GM12878 (cell line): ENCODE measurements at regions not wholly inside any gene's neighbourhood (a gene's known extent, or its start where the extent isn't known, plus 50 kb on each side); places are given as distances from the start of the nearest gene placed in this dataset.

ENCODE experiments used
- ATAC-seq: fragments of 200-7000 bp; cut with Tn5 transposase; 3 replicates; pipeline ENCODE4 v1.9.1; 2020; ENCODE audit warnings: mild to moderate bottlenecking, moderate library complexity
- BruUV-seq: library from RNA; stranded (reverse); fragments of 400-500 nt; replicated peaks from 2 replicates; lab custom pipeline; 2021; lab: Mats Ljungman, UMichigan
- CTCF ChIA-PET: fragments of 300-600 bp; sonication (Branson Sonifier 250); formaldehyde crosslinking; extraction: SDS; loops from one replicate; lab custom pipeline; 2021; ENCODE audit warnings: inconsistent platforms; lab: Yijun Ruan, JAX
- POLR2A ChIA-PET: fragments of 350-600 bp; formaldehyde crosslinking; extraction: SDS; loops from one replicate; lab custom pipeline; 2021; ENCODE audit warnings: inconsistent platforms; lab: Charles Lee
- RAD21 ChIA-PET: fragments of 300-600 bp; sonication (Branson Sonifier 250); formaldehyde crosslinking; loops from one replicate; lab custom pipeline; 2023; ENCODE audit warnings: antibody characterized with exemption; ENCODE audit not compliant: unreplicated experiment; lab: Charles Lee
- SMC1A ChIA-PET: fragments of 300-600 bp; sonication (Branson Sonifier 250); formaldehyde crosslinking; loops from one replicate; lab custom pipeline; 2023; ENCODE audit not compliant: unreplicated experiment, uncharacterized antibody; lab: Charles Lee
- DNase-seq: peaks from one replicate; pipeline ENCODE4 v3.0.0-alpha.2; 2011; ENCODE audit warnings: low read depth, low spot score
- FAIRE-seq: peaks from 3 replicates; lab custom pipeline; 2011; peaks lifted over from hg19 to GRCh38; lab: Jason Lieb, UNC
- H2AFZ ChIP-seq: 2 replicates; pipeline ENCODE4 v1.6.0; 2011; ENCODE audit warnings: low read depth, low read length, control low read depth; ENCODE audit not compliant: control insufficient read depth
- H3K27ac ChIP-seq: 2 replicates; pipeline ENCODE4 v1.5.1; 2011; ENCODE audit warnings: control low read depth; ENCODE audit not compliant: control insufficient read depth, insufficient read depth
- H3K27me3 ChIP-seq, 2 experiments: replicated peaks in 1 of 2; 2 replicates each; pipeline versions ENCODE4 v1.6.0 to v1.6.1; 2011; ENCODE audit warnings: low read length in 1 of 2; ENCODE audit not compliant: control insufficient read depth in 2 of 2, insufficient read depth in 2 of 2
- H3K36me3 ChIP-seq, 2 experiments: 2 replicates each; pipeline ENCODE4 v1.5.1; 2011; ENCODE audit warnings: low read length in 1 of 2; ENCODE audit not compliant: control insufficient read depth in 2 of 2, insufficient read depth in 2 of 2
- H3K4me1 ChIP-seq: 2 replicates; pipeline ENCODE4 v1.6.1; 2011; ENCODE audit warnings: mild to moderate bottlenecking, low read length, moderate library complexity, mixed read lengths; ENCODE audit not compliant: control insufficient read depth, insufficient read depth
- H3K4me2 ChIP-seq: 2 replicates; pipeline ENCODE4 v1.6.0; 2011; ENCODE audit warnings: control low read depth; ENCODE audit not compliant: control insufficient read depth, insufficient read depth
- H3K4me3 ChIP-seq: fragments of 200-600 bp; sonication (generic); 2 replicates; pipeline ENCODE4 v1.5.1; 2016
- H3K79me2 ChIP-seq: 2 replicates; pipeline ENCODE4 v1.6.0; 2011; ENCODE audit warnings: low read length; ENCODE audit not compliant: control insufficient read depth, insufficient read depth
- H3K9ac ChIP-seq: 2 replicates; pipeline ENCODE4 v1.8.0; 2011; ENCODE audit warnings: low read length, control low read depth, mixed read lengths; ENCODE audit not compliant: control insufficient read depth, insufficient read depth
- H3K9me3 ChIP-seq: replicated peaks from 3 replicates; pipeline ENCODE4 v1.5.1; 2011; ENCODE audit warnings: mild to moderate bottlenecking, low read length; ENCODE audit not compliant: control insufficient read depth, insufficient read depth
- H4K20me1 ChIP-seq: 2 replicates; pipeline ENCODE4 v1.6.0; 2011; ENCODE audit not compliant: control insufficient read depth, insufficient read depth
- CBFB ChIP-seq: IDR thresholded peaks from 2 replicates; pipeline ENCODE4 v1.6.1; 2016; ENCODE audit warnings: antibody characterized with exemption, low read depth
- CBX5 ChIP-seq: sonication (generic); IDR thresholded peaks from 2 replicates; pipeline ENCODE4 v1.6.1; 2016; ENCODE audit warnings: low read depth, moderate library complexity, mild to moderate bottlenecking, inconsistent platforms
- IRF4 ChIP-seq: IDR thresholded peaks from 2 replicates; pipeline ENCODE4 v1.6.1; 2011; ENCODE audit warnings: low read depth, low read length
- JUND ChIP-seq: IDR thresholded peaks from 2 replicates; pipeline ENCODE4 v1.6.1; 2012; ENCODE audit warnings: low read depth, mild to moderate bottlenecking, low read length, improper control_type of control experiment, moderate library complexity
- KAT2A ChIP-seq: conservative IDR thresholded peaks from 2 replicates; pipeline ENCODE4 v1.6.1; 2011; ENCODE audit warnings: low read depth, low read length; ENCODE audit not compliant: control insufficient read depth
- POLR2AphosphoS2 ChIP-seq: IDR thresholded peaks from 2 replicates; pipeline ENCODE4 v1.6.1; 2011; ENCODE audit warnings: low read depth, mild to moderate bottlenecking, low read length, improper control_type of control experiment, moderate library complexity
- SRF ChIP-seq, 2 experiments: IDR thresholded peaks; 2 replicates each; pipeline ENCODE4 v1.6.1; 2011; ENCODE audit warnings: low read depth in 2 of 2, low read length in 2 of 2, mild to moderate bottlenecking in 1 of 2, moderate library complexity in 1 of 2
- WGBS: methylation state at CpG from one replicate; pipeline ENCODE4 v1.1.6; 2016; ENCODE audit warnings: low lambda C conversion rate; ENCODE audit not compliant: insufficient replicate concordance, insufficient coverage; ENCODE audit errors: missing lambda C conversion rate; 5-methylcytosine and 5-hydroxymethylcytosine counted together
- in situ Hi-C: fragments of 300-500 bp; cut with MboI; formaldehyde crosslinking; loops from 9 replicates; pipeline ENCODE4 v1.14.3; 2018; ENCODE audit warnings: mixed read lengths
- intact Hi-C: fragments of 100-400 bp; cut with micrococcal nuclease; formaldehyde crosslinking; loops from one replicate; pipeline ENCODE4 v1.14.2; 2022; ENCODE audit not compliant: unreplicated experiment
- TF ChIP-seq, protein P1 (sequence below): fragments of 450-650 bp; IDR thresholded peaks from 2 replicates; pipeline ENCODE4 v1.6.1; 2017; ENCODE audit warnings: mild to moderate bottlenecking, moderate library complexity
- TF ChIP-seq, protein P2 (sequence below): IDR thresholded peaks from 2 replicates; pipeline ENCODE4 v1.6.1; 2012; ENCODE audit warnings: improper control_type of control experiment, low read depth, low read length; ENCODE audit not compliant: insufficient replicate concordance
- TF ChIP-seq, protein P3 (sequence below): fragments of 450-650 bp; formaldehyde crosslinking; IDR thresholded peaks from 2 replicates; pipeline ENCODE4 v1.4.0; 2020; ENCODE audit warnings: mild to moderate bottlenecking, moderate library complexity

DNA sequence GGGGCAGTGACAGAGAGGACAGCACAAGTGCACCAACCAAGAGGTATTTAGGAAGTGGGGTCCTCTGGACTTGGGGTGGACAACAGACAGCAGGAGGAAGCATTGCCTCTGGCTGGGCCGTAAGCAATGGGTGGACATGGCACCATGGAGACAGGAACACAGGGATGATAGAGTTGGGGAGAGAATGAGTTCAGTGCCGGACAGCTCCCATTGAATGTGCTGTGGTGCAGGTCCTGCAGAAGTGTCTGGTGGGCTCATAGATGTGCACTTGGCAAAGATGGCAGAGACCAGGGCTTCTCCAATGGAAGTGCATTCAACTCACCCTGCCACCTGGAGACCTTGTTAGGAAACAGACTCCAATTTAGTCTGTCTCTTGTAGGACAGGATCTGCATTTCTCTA, 341.5 kb upstream of the ZMIZ1 start:
- H3K79me2 ChIP-seq = no peaks in the 10 kb centered on the region
- BruUV-seq = no TSS peak
- H3K4me2 ChIP-seq = no peak overlapping the region
- H3K9me3 ChIP-seq = no peaks in the 10 kb centered on the region
- RAD21 ChIA-PET = no interaction called here
- WGBS = 60% methylated on average over 2 of the region's 2 CpGs
- POLR2A ChIA-PET = no interaction called here
- SMC1A ChIA-PET = no interaction called here
- H3K4me1 ChIP-seq = no peaks in the 10 kb centered on the region
- no peaks in the 10 kb centered on the region for H4K20me1 ChIP-seq
- no peak overlapping the region for H3K4me3 ChIP-seq
- ATAC-seq = no peak
- TF ChIP-seq IRF4 = no peak
- TF ChIP-seq, protein P1, sequence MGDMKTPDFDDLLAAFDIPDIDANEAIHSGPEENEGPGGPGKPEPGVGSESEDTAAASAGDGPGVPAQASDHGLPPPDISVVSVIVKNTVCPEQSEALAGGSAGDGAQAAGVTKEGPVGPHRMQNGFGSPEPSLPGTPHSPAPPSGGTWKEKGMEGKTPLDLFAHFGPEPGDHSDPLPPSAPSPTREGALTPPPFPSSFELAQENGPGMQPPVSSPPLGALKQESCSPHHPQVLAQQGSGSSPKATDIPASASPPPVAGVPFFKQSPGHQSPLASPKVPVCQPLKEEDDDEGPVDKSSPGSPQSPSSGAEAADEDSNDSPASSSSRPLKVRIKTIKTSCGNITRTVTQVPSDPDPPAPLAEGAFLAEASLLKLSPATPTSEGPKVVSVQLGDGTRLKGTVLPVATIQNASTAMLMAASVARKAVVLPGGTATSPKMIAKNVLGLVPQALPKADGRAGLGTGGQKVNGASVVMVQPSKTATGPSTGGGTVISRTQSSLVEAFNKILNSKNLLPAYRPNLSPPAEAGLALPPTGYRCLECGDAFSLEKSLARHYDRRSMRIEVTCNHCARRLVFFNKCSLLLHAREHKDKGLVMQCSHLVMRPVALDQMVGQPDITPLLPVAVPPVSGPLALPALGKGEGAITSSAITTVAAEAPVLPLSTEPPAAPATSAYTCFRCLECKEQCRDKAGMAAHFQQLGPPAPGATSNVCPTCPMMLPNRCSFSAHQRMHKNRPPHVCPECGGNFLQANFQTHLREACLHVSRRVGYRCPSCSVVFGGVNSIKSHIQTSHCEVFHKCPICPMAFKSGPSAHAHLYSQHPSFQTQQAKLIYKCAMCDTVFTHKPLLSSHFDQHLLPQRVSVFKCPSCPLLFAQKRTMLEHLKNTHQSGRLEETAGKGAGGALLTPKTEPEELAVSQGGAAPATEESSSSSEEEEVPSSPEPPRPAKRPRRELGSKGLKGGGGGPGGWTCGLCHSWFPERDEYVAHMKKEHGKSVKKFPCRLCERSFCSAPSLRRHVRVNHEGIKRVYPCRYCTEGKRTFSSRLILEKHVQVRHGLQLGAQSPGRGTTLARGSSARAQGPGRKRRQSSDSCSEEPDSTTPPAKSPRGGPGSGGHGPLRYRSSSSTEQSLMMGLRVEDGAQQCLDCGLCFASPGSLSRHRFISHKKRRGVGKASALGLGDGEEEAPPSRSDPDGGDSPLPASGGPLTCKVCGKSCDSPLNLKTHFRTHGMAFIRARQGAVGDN = no peak
- TF ChIP-seq, protein P2, sequence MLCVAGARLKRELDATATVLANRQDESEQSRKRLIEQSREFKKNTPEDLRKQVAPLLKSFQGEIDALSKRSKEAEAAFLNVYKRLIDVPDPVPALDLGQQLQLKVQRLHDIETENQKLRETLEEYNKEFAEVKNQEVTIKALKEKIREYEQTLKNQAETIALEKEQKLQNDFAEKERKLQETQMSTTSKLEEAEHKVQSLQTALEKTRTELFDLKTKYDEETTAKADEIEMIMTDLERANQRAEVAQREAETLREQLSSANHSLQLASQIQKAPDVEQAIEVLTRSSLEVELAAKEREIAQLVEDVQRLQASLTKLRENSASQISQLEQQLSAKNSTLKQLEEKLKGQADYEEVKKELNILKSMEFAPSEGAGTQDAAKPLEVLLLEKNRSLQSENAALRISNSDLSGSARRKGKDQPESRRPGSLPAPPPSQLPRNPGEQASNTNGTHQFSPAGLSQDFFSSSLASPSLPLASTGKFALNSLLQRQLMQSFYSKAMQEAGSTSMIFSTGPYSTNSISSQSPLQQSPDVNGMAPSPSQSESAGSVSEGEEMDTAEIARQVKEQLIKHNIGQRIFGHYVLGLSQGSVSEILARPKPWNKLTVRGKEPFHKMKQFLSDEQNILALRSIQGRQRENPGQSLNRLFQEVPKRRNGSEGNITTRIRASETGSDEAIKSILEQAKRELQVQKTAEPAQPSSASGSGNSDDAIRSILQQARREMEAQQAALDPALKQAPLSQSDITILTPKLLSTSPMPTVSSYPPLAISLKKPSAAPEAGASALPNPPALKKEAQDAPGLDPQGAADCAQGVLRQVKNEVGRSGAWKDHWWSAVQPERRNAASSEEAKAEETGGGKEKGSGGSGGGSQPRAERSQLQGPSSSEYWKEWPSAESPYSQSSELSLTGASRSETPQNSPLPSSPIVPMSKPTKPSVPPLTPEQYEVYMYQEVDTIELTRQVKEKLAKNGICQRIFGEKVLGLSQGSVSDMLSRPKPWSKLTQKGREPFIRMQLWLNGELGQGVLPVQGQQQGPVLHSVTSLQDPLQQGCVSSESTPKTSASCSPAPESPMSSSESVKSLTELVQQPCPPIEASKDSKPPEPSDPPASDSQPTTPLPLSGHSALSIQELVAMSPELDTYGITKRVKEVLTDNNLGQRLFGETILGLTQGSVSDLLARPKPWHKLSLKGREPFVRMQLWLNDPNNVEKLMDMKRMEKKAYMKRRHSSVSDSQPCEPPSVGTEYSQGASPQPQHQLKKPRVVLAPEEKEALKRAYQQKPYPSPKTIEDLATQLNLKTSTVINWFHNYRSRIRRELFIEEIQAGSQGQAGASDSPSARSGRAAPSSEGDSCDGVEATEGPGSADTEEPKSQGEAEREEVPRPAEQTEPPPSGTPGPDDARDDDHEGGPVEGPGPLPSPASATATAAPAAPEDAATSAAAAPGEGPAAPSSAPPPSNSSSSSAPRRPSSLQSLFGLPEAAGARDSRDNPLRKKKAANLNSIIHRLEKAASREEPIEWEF = no peak
- no peak for TF ChIP-seq CBFB
- no peak for TF ChIP-seq JUND
- TF ChIP-seq KAT2A = no peak
- TF ChIP-seq CBX5 = no peak
- no peak for TF ChIP-seq SRF (IDR thresholded peaks at IDR 0.05; ENCODE audit: low read depth in 2 of 2, low read length in 2 of 2)
- no peak for TF ChIP-seq POLR2AphosphoS2
- TF ChIP-seq, protein P3, sequence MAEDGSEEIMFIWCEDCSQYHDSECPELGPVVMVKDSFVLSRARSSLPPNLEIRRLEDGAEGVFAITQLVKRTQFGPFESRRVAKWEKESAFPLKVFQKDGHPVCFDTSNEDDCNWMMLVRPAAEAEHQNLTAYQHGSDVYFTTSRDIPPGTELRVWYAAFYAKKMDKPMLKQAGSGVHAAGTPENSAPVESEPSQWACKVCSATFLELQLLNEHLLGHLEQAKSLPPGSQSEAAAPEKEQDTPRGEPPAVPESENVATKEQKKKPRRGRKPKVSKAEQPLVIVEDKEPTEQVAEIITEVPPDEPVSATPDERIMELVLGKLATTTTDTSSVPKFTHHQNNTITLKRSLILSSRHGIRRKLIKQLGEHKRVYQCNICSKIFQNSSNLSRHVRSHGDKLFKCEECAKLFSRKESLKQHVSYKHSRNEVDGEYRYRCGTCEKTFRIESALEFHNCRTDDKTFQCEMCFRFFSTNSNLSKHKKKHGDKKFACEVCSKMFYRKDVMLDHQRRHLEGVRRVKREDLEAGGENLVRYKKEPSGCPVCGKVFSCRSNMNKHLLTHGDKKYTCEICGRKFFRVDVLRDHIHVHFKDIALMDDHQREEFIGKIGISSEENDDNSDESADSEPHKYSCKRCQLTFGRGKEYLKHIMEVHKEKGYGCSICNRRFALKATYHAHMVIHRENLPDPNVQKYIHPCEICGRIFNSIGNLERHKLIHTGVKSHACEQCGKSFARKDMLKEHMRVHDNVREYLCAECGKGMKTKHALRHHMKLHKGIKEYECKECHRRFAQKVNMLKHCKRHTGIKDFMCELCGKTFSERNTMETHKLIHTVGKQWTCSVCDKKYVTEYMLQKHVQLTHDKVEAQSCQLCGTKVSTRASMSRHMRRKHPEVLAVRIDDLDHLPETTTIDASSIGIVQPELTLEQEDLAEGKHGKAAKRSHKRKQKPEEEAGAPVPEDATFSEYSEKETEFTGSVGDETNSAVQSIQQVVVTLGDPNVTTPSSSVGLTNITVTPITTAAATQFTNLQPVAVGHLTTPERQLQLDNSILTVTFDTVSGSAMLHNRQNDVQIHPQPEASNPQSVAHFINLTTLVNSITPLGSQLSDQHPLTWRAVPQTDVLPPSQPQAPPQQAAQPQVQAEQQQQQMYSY = no peak
- TF ChIP-seq, all 136 proteins: peak for 0
- in situ Hi-C loops = no loop called here
- DNase-seq (no peak), FAIRE-seq (no peak)
- CTCF ChIA-PET = no interaction called here
- no peak overlapping the region for H3K9ac ChIP-seq
- intact Hi-C loops = no loop called here
- H3K36me3 ChIP-seq = no peaks in the 10 kb centered on the region
- no peak overlapping the region for H2AFZ ChIP-seq
- H3K27me3 ChIP-seq = peaks cover 0 to 3% of the 10 kb centered on the region in 2 experiments; a peak in 2 of 4 replicates
- no peak overlapping the region for H3K27ac ChIP-seq
